Limb (tissue), 2 donors: ENCODE measurements at regions not wholly inside any gene's neighbourhood (a gene's known extent, or its start where the extent isn't known, plus 50 kb on each side); places are given as distances from the start of the nearest gene placed in this dataset.
"Not testable (repeated sequence)": the region's sequence is repeated elsewhere in the genome, so short reads cannot be mapped to it uniquely, and the experiment has no call there.

Experiments
- DNase-seq, 2 donors: peaks; one replicate each; pipeline ENCODE4 v3.0.0-alpha.2; 2016; ENCODE audit errors: extremely low spot score in 2 of 2

DNA sequence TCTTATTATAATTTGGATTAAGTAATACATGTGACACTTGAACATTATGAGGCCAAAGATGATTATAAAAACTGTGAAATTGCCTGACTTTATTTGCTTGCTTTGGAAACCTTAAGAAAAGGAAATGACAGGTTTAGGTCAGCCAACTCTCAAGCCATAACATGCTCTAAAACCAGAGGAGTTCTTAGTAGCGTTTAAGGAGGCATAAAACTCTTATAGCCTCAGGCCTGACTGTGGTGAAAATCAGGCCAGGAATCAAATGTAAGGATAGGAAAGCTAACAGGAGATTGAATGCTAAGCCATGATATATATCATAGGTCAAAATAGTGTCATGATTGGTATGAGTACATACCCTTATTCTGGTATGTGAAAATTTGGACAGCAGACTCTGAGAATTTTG, 1142.4 kb upstream of the MIR17HG start:
- no peak for DNase-seq

DNA sequence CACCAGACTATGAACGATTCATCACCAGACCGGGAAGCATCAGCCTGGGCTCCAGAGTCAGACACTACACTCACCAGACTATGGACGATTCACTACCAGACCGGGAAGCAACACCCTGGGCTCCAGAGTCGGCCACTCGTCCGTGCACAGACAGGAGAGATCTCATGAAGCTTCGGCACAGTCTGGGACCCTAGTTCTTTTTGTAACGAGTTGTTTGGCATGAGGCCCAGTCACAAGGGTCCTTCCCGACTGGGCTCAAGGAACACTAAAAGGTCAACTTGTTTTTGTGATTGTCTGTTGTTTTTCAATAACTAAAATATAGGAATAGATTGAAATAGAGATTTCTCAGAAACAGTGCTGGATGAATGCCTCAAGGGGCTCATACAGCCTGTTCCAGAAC, 1141.6 kb upstream of the MIR17HG start:
- DNase-seq = no peak

DNA sequence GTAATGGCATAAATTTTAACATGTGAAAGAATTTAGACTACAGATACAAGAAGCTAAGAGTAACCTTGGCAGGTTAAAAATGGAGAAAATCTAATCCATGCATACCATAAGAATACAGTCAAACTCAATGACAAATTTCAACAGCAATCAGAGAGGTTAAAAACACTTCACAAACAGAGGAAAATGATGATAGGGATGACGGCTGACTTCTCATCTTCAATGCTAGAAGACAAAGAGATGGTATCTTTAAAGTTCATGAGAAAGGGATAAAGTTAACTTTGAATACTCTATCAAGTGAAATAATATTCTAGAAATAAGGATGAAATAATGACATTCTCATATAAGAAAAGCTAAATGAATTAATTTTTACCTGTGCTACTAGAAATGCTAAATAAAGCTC, 1130.2 kb upstream of the MIR17HG start:
- no peak for DNase-seq

DNA sequence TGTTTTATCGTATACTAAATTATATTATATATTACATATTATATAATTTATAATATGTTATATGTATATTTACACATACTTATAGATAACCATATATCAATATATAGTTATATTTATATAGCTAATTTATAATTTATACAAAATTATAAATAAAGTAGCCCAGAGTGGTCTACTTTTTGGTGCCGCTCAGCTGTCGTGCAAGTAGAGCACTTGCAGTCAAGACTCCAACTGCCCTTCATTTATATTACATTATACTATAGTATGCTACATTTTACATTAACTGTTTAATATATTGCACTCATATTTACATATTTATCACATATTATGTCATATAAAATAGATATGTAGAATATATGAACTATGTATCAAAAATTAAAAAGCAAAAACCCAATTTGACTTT, 1124.7 kb upstream of the MIR17HG start:
- no peak for DNase-seq

DNA sequence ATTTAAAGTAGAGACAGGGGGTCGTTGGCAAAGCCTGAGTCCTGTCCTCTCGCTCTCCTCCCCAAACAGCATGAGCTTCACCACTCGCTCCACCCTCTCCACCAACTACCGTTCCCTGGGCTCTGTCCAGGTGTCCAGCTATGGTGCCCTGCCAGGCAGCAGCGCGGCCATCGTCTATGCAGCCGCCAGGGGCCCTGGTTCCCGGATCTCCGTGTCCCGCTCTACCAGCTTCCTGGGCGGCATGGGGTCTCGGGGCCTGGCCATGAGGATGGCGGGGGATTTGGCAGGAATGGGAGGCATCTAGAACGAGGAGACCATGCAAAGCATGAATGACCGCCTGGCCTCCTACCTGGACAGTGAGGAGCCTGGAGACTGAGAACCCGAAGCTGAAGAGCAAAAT, 1117.2 kb upstream of the MIR17HG start:
- no peak for DNase-seq

DNA sequence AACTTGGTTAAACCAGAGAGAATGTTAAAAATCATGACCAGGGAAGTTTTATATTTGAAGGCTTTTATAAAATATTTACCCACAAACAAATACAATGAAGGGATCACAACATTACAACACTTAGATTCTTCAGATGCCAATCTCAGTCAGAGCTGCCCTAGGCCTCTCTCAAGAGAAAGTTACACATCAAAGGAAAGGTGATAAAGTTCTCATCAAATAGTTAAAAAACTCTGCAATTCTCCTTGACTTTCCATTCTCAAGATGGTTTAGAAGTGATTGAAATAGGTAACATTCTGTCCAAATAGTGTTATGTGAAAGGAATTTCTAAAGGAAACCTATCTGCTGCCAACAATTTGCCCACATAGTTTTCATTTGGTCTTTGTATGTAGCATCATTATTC, 1115.2 kb upstream of the MIR17HG start:
- no peak for DNase-seq

DNA sequence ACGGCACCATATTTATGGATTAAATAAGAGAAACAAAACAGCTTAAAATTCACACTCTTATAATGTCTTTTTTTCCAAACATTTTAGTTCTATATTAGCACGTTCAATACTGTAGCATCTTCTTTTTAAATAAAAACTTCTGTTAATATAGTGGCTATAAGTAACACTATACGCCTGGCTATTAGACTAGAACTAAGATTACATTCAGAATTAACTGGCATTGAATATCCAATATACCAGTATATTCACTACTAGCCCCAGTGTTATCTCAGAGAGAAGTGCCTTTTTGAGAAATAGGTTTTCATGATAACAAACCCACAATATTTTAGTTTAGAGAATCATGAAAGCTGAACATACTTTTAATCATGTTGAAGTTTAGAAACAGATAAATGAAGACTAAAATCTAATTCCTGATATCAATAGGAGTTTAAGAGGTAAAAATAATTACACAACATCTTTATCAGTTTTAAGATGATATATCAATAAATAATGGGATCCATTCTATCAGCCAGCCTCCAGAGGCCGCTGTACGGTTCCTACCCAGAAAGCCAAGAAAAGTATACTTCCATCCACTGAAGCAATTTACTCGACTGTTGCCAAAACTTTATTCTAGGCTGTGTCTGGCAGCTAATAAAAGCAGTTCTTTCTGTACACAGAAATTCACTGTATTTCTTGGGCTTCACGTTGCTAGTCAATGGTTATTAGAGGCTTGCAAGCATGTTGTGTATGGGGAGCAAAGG, 1113.4 kb upstream of the MIR17HG start:
- no peak for DNase-seq

DNA sequence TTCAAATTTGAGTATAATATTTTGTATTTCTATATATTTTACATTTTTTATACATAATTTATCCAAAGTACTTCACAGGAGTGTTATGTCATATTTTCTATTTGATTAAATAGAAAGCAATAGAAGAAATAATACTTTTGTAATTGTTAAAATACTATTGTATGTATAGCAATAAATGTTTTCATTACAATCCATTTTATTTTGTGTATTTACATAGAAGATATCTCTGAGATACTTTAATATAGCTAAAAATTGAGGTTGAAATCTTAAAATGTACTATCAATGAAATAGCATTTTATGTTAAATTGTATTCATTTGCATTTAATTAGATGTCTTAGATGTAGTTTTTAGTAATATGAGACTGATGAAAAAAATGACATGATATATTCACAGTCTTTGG, 1109.6 kb upstream of the MIR17HG start:
- no peak for DNase-seq

DNA sequence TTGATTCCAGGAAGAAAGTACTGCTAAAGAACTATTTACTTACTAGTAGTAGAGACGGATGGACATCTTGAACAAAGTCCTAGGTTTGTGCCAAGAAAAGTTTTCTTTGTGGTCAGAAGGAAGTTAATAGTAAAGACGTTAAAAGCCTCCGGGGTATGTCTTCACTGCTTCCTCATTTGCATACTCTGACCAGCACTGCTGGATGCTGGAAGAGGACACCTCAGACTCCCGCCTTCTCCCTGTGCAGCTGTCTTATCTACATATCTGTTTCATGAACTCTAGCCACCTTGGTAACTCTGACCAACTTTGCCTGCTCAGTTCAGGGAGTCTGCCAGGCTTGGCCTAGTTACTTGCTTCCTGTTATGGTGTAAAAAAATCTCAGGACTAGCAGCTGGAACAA, 1109.1 kb upstream of the MIR17HG start:
- DNase-seq = no peak

DNA sequence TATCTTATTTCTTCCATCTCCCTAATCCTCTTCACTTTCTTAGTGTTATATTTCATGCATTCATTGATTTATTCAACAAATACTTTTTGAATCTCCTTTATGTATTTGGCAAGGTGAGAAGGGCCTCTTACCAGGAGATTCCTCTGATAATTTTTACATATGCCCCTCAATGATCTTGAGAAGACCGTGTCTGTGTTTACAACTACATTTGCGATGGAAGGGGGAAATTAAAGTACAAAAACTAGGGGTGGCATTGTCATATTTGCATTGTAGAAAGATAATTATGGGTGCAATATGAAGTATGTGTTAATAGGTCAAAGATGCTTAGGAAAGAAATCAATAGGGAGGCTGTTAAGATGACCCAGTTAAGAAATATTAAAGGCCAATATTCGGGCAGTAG, 1108.4 kb upstream of the MIR17HG start:
- DNase-seq = no peak

DNA sequence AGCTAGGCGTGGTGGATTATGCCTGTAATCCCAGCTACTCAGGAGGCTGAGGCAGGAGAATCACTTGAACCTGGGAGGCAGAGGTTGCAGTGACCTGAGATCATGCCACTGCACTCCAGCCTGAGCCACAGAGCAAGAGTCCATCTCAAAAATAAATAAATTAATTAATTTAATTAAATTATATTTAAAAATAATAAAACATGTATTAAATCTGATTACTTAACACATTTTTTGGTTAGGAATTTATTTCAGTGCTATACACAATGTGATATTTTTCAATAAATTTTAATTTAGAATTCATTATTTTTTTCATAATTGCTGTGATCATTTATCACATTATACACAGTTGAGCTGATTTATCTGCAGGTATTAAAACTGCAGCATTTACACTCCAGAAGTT, 1101.5 kb upstream of the MIR17HG start:
- DNase-seq = no peak

DNA sequence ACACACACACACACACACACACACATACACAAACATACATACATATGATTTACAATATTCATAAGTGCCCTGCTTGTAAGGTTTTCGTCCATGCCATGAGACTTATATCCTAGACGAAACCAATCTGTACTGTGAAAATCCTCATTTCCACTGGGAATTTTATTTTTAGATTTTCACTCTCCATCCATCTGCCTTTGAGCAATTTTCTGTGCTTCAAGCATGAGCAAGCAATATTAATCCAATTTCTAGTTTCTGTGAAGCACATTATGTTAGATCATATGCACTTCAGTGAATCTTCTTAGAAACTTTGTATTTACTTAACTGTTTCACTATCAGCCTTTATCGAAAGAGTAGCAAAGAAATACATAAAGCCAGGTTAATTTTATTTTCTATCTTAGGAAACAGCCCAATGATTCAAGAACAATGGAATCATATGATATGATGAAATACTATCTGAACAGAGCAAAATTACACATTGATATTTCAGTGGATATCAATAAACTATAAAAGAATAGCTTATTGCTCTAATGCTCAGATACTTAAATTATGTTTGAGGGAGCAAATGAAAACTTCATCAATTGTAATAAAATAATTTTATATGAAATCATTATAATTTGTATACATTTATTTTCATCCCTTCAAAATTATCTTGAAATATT, 1100.7 kb upstream of the MIR17HG start:
- DNase-seq = no peak

DNA sequence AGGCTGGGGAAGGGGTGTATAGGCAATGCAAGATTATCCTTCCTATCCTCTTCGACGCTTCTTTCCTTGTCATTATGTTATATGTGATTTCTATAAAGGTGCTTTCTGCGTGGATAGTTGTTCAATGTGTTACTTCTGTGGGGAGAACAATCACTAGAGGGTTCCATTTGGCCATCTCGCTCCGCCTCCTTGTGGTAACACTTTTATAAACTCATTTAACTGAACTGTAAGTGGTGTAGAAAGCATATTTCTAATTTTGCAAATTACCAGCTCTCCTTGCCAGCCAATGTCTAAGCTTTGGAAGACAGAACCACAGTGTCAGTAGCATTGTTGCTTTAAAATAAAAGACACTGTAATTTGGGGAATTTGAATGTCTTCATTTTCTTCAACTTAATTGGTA, 1093.7 kb upstream of the MIR17HG start:
- DNase-seq = no peak

DNA sequence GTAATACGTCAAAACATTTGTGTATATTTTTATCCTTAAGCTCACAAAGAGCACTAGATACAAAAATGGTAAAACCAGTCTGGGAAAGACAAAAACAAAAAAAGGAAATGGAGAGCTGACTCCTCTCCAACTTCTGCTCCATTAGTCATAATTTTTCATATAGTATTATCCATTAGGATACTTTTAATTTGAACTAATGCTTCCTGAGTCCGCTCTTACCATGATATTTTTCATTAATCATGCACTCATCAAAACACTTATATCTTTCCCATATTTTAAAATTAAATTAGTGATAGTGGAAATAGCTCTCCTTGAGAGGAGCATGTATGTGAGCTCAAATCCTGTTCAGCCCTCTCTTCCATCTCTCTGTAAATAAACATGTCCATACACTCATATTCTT, 1093.0 kb upstream of the MIR17HG start:
- DNase-seq = no peak

DNA sequence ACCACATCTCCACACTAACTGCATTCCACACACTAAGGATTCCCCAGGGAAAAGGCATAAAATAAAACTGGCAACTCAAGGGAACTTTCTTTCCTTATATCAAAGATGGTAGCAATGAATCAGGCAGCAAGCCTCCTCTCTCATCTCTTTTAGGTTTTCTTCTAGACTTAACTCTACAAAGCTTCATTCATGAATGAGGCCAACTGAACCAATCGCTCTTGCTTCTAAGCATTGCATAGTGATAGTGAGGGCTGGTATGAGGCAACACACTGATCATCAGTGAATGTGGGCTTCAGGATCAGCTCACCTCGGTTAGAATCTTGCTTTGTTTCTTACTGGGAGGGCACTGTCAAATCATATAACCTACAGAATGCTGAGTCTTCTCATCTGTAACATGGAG, 1090.7 kb upstream of the MIR17HG start:
- no peak for DNase-seq

DNA sequence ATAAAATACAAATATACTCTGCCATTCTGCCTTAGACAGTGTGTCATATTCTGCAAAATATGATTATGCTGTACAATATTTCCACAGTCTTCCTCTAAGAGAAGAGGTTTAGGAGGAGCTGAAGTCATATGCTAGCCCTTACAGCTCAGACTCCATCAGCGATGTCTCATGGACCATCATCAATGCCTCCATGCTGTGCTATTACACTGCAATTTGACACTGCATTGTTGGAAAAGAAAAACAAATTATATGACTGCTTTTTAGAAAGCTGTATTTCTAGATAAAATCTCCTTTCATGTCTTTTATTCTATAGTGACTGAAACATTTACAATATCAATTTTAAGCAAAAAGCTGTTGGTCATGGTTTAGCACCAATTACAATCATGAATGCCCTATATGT, 1089.4 kb upstream of the MIR17HG start:
- no peak for DNase-seq

DNA sequence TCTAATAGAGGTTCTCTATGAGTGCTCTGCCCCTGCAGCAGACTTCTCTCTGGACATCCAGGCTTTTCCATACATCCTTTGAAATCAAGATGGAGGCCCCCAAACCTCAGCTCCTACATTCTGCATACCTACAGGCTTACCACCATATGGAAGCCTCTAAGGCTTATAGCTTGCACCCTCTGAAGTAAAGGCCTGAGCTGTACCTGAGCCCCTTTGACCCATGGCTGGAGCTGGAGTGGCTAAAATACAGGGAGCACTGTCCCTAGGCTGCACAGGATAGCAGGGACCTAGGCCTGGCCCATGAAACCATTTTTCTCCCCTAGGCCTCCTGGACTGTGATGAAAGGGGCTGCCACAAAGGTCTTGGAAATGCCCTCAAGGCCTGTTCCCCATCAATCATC, 1086.1 kb upstream of the MIR17HG start:
- no peak for DNase-seq

DNA sequence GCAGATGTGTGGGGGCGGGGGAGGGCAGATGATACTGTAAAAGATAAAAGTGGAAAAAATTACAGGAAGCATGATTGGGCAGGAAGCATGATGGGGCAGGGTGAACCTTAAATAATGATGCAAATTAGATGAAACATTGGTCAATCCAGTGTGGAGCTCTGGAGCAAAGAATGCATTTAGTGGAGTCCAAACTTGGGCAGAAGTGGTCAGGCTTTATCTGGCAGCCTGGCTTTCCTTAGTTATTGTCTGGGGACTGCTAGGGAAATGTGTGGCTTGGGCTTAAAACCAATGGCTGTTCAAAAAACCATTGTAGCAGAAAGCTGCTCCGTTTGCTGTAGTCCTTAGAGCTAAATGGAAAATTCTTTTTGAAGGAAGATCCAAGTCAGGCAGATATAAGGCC, 1077.3 kb upstream of the MIR17HG start:
- no peak for DNase-seq

DNA sequence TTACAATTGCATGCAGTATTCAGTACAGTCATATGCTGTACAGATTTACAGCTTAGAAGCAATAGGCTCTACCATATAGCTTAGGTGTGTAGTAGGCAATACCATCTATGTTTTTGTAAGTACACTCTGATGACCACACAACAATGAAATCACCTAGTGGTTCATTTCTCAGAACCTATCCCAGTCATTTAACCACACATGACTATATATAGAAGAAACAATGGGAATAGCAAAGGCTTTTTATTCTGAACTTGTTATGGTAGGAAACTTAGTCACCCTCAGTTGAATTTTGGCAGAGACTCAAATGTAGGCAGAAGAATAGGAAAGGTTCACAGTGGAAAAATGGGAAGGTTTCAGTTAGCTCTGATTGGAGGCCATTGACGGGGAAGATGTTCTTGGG, 1075.1 kb upstream of the MIR17HG start:
- DNase-seq = no peak

DNA sequence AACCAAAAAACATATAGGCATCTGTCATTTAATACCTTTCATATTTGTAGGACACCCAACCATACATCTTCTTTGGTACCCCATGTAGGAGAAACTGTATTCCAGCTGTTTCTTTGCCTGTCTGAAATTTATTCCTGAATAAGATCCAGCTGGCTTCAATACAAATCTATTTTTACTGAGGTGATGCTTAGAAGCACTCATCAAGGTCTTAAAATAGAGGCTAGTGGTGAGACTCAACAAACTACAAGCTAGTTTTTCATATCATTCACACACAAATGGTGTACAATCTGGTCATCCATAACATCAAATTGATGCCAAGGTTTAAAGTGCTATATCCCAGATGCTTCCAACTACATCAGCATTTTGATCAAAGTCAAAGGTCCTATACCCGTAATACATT, 1071.3 kb upstream of the MIR17HG start:
- peak in 1 of 2 donors; percentile 10 for DNase-seq

DNA sequence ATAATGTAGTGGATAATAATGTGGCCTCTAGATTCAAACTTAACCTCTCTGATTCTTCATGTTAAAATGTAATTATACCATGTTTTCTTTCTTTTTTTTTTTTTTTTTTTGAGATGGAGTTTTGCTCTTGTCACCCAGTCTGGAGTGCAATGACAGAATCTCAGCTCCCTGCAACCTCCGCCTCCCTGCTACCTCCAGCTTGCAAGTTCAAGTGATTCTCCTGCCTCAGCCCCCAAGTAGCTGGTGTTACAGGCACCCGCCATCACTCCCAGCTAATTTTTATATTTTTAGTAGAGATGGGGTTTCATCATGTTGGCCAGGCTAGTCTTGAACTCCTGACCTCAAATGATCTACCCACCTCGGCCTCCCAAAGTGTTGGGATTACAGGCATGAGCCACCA, 1069.3 kb upstream of the MIR17HG start:
- DNase-seq = not testable (repeated sequence)

DNA sequence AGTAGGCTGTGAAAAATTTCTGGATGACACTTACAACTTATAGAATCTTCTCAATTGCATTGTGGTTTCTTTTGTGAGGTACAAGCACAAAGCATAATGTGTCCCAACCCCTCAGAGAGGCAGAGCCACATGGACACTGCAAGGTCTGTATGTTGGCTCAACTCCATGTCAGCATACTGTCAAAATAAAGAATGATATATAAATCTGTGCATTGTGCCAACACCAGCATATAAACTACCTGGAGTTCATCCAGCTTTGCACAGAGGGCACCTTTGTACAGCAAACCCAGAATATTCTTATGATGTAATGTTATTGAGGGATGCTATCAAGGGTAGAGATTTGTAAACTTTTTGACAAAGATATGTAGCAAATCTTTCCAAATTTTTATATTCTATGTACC, 1065.8 kb upstream of the MIR17HG start:
- no peak for DNase-seq

DNA sequence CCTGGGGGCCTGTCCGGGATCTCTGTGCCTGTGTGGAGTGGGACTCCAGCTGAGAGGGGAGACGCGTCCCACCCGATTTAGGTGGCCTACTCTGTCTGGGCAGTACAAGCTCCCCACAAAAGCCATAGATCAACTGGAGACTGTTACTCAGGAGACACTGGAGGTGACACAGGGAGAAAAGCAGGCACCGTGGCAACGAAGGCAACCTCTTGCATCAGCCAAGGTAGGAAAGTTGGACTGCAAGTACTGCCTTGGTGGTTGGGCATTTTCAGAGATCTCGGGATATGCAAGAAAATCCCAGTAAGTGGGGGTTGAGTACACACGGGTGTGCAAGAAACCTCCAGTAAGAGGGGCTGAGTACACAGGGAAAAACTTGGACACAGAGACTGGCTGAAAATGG, 1060.0 kb upstream of the MIR17HG start:
- no peak for DNase-seq
